GM19193 (cell line): ENCODE measurements at regions not wholly inside any gene's neighbourhood (a gene's known extent, or its start where the extent isn't known, plus 50 kb on each side); places are given as distances from the start of the nearest gene placed in this dataset.

Experiments
- POLR2A ChIP-seq: IDR thresholded peaks from 4 replicates; pipeline ENCODE4 v1.6.1; 2011; ENCODE audit not compliant: insufficient read depth, insufficient read length; ENCODE audit errors: extremely low read depth

DNA sequence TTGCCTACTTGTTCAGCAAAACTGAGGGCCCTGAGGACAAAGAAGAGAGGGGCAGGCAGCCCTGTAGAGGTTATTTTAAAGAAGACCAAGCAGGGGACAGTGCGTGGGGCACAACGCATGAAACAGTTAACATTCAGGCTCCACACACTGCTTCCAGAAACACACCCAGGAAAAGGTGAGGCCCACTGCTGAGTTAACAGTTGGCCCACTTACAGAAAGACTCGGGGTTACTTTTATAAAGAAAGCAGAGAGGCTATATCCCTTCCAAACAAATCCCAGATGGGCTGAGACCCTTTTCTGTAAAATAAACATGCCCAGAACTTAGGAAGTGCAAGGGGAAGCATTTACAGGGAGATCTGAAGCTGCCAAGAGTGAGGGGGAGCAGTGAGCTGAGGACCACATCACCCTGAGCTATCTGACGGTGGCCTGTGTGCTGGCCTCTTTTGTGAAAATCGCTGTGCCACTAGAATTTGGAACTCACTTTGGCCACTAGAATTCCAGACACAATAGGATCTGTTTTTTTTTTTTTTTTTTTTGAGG lies 49.8 kb upstream of the SSTR4 start:
- TF ChIP-seq POLR2A = no peak
